ENCODE measurements at regions not wholly inside any gene's neighbourhood (a gene's known extent, or its start where the extent isn't known, plus 50 kb on each side); places are given as distances from the start of the nearest gene placed in this dataset.

- no peak for ATAC-seq
- Mint-ChIP-seq H3K27me3 (peaks cover 74% of the 10 kb centered on the region), H3K4me1 (no peaks in the 10 kb centered on the region), H3K9me3 (peaks cover 2% of the 10 kb centered on the region), H3K4me3 (no peak overlapping the region), H3K27ac (no peak overlapping the region), H3K36me3 (no peaks in the 10 kb centered on the region)
These were observed 109.3 kb upstream of the AFDN start for GRCh38 chr6:167717455-167717854.

GRCh38 chr6:167717867-167718266 is 108.8 kb upstream of the AFDN start:
- H3K27me3 Mint-ChIP-seq, result peaks cover 70% of the 10 kb centered on the region
- H3K36me3 Mint-ChIP-seq, result no peaks in the 10 kb centered on the region
- H3K27ac Mint-ChIP-seq, result no peak overlapping the region
- H3K4me3 Mint-ChIP-seq, result no peak overlapping the region
- no peaks in the 10 kb centered on the region for H3K4me1 Mint-ChIP-seq
- peaks cover 2% of the 10 kb centered on the region for H3K9me3 Mint-ChIP-seq
- ATAC-seq, result no peak

- Mint-ChIP-seq H3K27me3 (peaks cover 64% of the 10 kb centered on the region), H3K36me3 (no peaks in the 10 kb centered on the region), H3K27ac (no peak overlapping the region), H3K9me3 (peaks cover 9% of the 10 kb centered on the region), H3K4me3 (no peak overlapping the region), H3K4me1 (no peaks in the 10 kb centered on the region)
- no peak for ATAC-seq
These were observed 106.8 kb upstream of the AFDN start for GRCh38 chr6:167719920-167720319.

GRCh38 chr6:167720456-167721285 is 106.0 kb upstream of the AFDN start:
- Mint-ChIP-seq H3K4me1 (no peaks in the 10 kb centered on the region), H3K27ac (no peak overlapping the region), H3K27me3 (peaks cover 60% of the 10 kb centered on the region), H3K4me3 (no peak overlapping the region), H3K36me3 (no peaks in the 10 kb centered on the region), H3K9me3 (peaks cover 9% of the 10 kb centered on the region)
- ATAC-seq, result no peak

- Mint-ChIP-seq H3K27ac (no peak overlapping the region), H3K27me3 (peaks cover 54% of the 10 kb centered on the region), H3K36me3 (no peaks in the 10 kb centered on the region), H3K9me3 (peaks cover 9% of the 10 kb centered on the region), H3K4me3 (no peak overlapping the region), H3K4me1 (no peaks in the 10 kb centered on the region)
- no peak for ATAC-seq
These were observed 105.4 kb upstream of the AFDN start for GRCh38 chr6:167721291-167721690.

- Mint-ChIP-seq H3K4me3 (no peak overlapping the region), H3K27me3 (peaks cover 54% of the 10 kb centered on the region), H3K4me1 (no peaks in the 10 kb centered on the region), H3K9me3 (peaks cover 9% of the 10 kb centered on the region), H3K36me3 (no peaks in the 10 kb centered on the region), H3K27ac (no peak overlapping the region)
- peak; percentile 24 for ATAC-seq
These were observed 103.9 kb upstream of the AFDN start for GRCh38 chr6:167722634-167723309.

- Mint-ChIP-seq H3K4me3 (no peak overlapping the region), H3K4me1 (no peaks in the 10 kb centered on the region), H3K9me3 (peaks cover 6% of the 10 kb centered on the region), H3K36me3 (no peaks in the 10 kb centered on the region), H3K27me3 (peaks cover 25% of the 10 kb centered on the region), H3K27ac (no peak overlapping the region)
- ATAC-seq, result no peak
These were observed 100.6 kb upstream of the AFDN start for GRCh38 chr6:167726043-167726621.

- H3K36me3 Mint-ChIP-seq, result no peaks in the 10 kb centered on the region
- no peak overlapping the region for H3K4me3 Mint-ChIP-seq
- no peak for ATAC-seq
- H3K9me3 Mint-ChIP-seq, result peaks cover 6% of the 10 kb centered on the region
- peaks cover 13% of the 10 kb centered on the region for H3K27me3 Mint-ChIP-seq
- no peak overlapping the region for H3K27ac Mint-ChIP-seq
- peaks cover under 1% of the 10 kb centered on the region for H3K4me1 Mint-ChIP-seq
These were observed 96.3 kb upstream of the AFDN start for GRCh38 chr6:167730441-167730840.

GRCh38 chr6:167731216-167731615 is 95.5 kb upstream of the AFDN start:
- H3K36me3 Mint-ChIP-seq, result no peaks in the 10 kb centered on the region
- H3K27me3 Mint-ChIP-seq, result peaks cover 21% of the 10 kb centered on the region
- no peak overlapping the region for H3K4me3 Mint-ChIP-seq
- H3K27ac Mint-ChIP-seq, result no peak overlapping the region
- H3K4me1 Mint-ChIP-seq, result peaks cover 6% of the 10 kb centered on the region
- H3K9me3 Mint-ChIP-seq, result peaks cover 6% of the 10 kb centered on the region
- ATAC-seq, result no peak

GRCh38 chr6:167731731-167732422 is 94.8 kb upstream of the AFDN start:
- peaks cover 21% of the 10 kb centered on the region for H3K27me3 Mint-ChIP-seq
- ATAC-seq, result no peak

GRCh38 chr6:167733740-167734661 is 92.7 kb upstream of the AFDN start:
- Mint-ChIP-seq H3K9me3 (peaks cover 6% of the 10 kb centered on the region), H3K4me1 (peaks cover 6% of the 10 kb centered on the region), H3K27me3 (peaks cover 38% of the 10 kb centered on the region), H3K4me3 (no peak overlapping the region), H3K36me3 (no peaks in the 10 kb centered on the region), H3K27ac (no peak overlapping the region)
- no peak for ATAC-seq

More at GRCh38 chr6:167731731-167732422, 94.8 kb upstream of the AFDN start:
- Mint-ChIP-seq H3K36me3 (no peaks in the 10 kb centered on the region), H3K4me3 (no peak overlapping the region), H3K4me1 (peaks cover 6% of the 10 kb centered on the region), H3K27ac (no peak overlapping the region), H3K9me3 (peaks cover 6% of the 10 kb centered on the region)

- Mint-ChIP-seq H3K36me3 (no peaks in the 10 kb centered on the region), H3K4me1 (peaks cover 6% of the 10 kb centered on the region), H3K27me3 (peaks cover 40% of the 10 kb centered on the region), H3K9me3 (peaks cover 6% of the 10 kb centered on the region), H3K4me3 (no peak overlapping the region), H3K27ac (no peak overlapping the region)
- no peak for ATAC-seq
These were observed 92.0 kb upstream of the AFDN start for GRCh38 chr6:167734662-167735083.

- no peak for ATAC-seq
- H3K9me3 Mint-ChIP-seq, result peaks cover 6% of the 10 kb centered on the region
- H3K27me3 Mint-ChIP-seq, result peaks cover 40% of the 10 kb centered on the region
- H3K4me3 Mint-ChIP-seq, result no peak overlapping the region
- peaks cover 6% of the 10 kb centered on the region for H3K4me1 Mint-ChIP-seq
- H3K27ac Mint-ChIP-seq, result no peak overlapping the region
- no peaks in the 10 kb centered on the region for H3K36me3 Mint-ChIP-seq
These were observed 91.4 kb upstream of the AFDN start for GRCh38 chr6:167735084-167735950.

GRCh38 chr6:167735951-167736288 is 90.8 kb upstream of the AFDN start:
- no peaks in the 10 kb centered on the region for H3K36me3 Mint-ChIP-seq
- no peak overlapping the region for H3K27ac Mint-ChIP-seq
- no peak for ATAC-seq
- H3K4me3 Mint-ChIP-seq, result no peak overlapping the region
- peaks cover 6% of the 10 kb centered on the region for H3K4me1 Mint-ChIP-seq
- H3K9me3 Mint-ChIP-seq, result peaks cover 6% of the 10 kb centered on the region
- H3K27me3 Mint-ChIP-seq, result peaks cover 40% of the 10 kb centered on the region

Data from stimulated activated memory B cell treated with anti-CD40 and anti-IgM and Interleukin-4, amounts not matched to agents 10 μg/mL and 1 μg/mL and 100 μg/mL, for 72 hours (primary cell).